ENCODE measurements at regions not wholly inside any gene's neighbourhood (a gene's known extent, or its start where the extent isn't known, plus 50 kb on each side); places are given as distances from the start of the nearest gene placed in this dataset.

GRCh38 chr4:115310641-115311040 is 197.2 kb upstream of the NDST4 start:
- no peak for TF ChIP-seq CTCF (IDR thresholded peaks at IDR 0.05; ENCODE audit: insufficient read depth in 1 of 2, low read depth in 1 of 2, low read length in 1 of 2, severe bottlenecking in 1 of 2, unreplicated experiment in 1 of 2)
- Mint-ChIP-seq H3K4me1 (ENCODE audit: low read depth, unreplicated experiment) (no peaks in the 10 kb centered on the region), H3K36me3 (ENCODE audit: insufficient read depth, unreplicated experiment) (no peaks in the 10 kb centered on the region), H3K27me3 (ENCODE audit: insufficient read depth, unreplicated experiment) (peaks cover 4% of the 10 kb centered on the region), H3K9me3 (ENCODE audit: unreplicated experiment) (no peaks in the 10 kb centered on the region), H3K27ac (ENCODE audit: unreplicated experiment) (no peak overlapping the region), H3K4me3 (ENCODE audit: unreplicated experiment) (no peak overlapping the region)
- Histone ChIP-seq H3K27me3 (replicated peaks; ENCODE audit: control insufficient read depth, insufficient read depth, low read length) (no peaks in the 10 kb centered on the region), H3K4me3 (ENCODE audit: low read depth, low read length) (no peak overlapping the region), H3K4me1 (no peaks in the 10 kb centered on the region), H3K9me3 (no peaks in the 10 kb centered on the region), H3K36me3 (ENCODE audit: control insufficient read depth, insufficient read depth, low read length) (no peaks in the 10 kb centered on the region)
- ChIA-PET CTCF (no interaction called here), POLR2A (no interaction called here)
- DNase-seq, result no peak
- BruUV-seq (replicated peaks), result no TSS peak
- intact Hi-C loops (cut with micrococcal nuclease; ENCODE audit: unreplicated experiment), result no loop called here

- POLR2A ChIA-PET, result no interaction called here
- Histone ChIP-seq H3K4me3 (ENCODE audit: low read depth, low read length) (no peak overlapping the region), H3K9me3 (no peaks in the 10 kb centered on the region), H3K27me3 (replicated peaks; ENCODE audit: control insufficient read depth, insufficient read depth, low read length) (no peaks in the 10 kb centered on the region), H3K4me1 (no peaks in the 10 kb centered on the region), H3K36me3 (ENCODE audit: control insufficient read depth, insufficient read depth, low read length) (no peaks in the 10 kb centered on the region)
- Mint-ChIP-seq H3K27ac (ENCODE audit: unreplicated experiment) (no peak overlapping the region), H3K36me3 (ENCODE audit: insufficient read depth, unreplicated experiment) (no peaks in the 10 kb centered on the region), H3K9me3 (ENCODE audit: unreplicated experiment) (no peaks in the 10 kb centered on the region), H3K4me3 (ENCODE audit: unreplicated experiment) (no peak overlapping the region), H3K4me1 (ENCODE audit: low read depth, unreplicated experiment) (no peaks in the 10 kb centered on the region), H3K27me3 (ENCODE audit: insufficient read depth, unreplicated experiment) (peaks cover 3% of the 10 kb centered on the region)
- no peak for TF ChIP-seq CTCF (IDR thresholded peaks at IDR 0.05; ENCODE audit: insufficient read depth in 1 of 2, low read depth in 1 of 2, low read length in 1 of 2, severe bottlenecking in 1 of 2, unreplicated experiment in 1 of 2)
- DNase-seq, result no peak
- CTCF ChIA-PET, result no interaction called here
- intact Hi-C loops (cut with micrococcal nuclease; ENCODE audit: unreplicated experiment), result no loop called here
- BruUV-seq (replicated peaks), result no TSS peak
These were observed 181.3 kb upstream of the NDST4 start for GRCh38 chr4:115294717-115295116.

- Histone ChIP-seq H3K9me3 (no peaks in the 10 kb centered on the region), H3K36me3 (ENCODE audit: control insufficient read depth, insufficient read depth, low read length) (no peaks in the 10 kb centered on the region), H3K27me3 (replicated peaks; ENCODE audit: control insufficient read depth, insufficient read depth, low read length) (no peaks in the 10 kb centered on the region), H3K4me1 (no peaks in the 10 kb centered on the region), H3K4me3 (ENCODE audit: low read depth, low read length) (no peak overlapping the region)
- Mint-ChIP-seq H3K27ac (ENCODE audit: unreplicated experiment) (no peak overlapping the region), H3K9me3 (ENCODE audit: unreplicated experiment) (no peaks in the 10 kb centered on the region), H3K27me3 (ENCODE audit: insufficient read depth, unreplicated experiment) (peaks cover 3% of the 10 kb centered on the region), H3K4me1 (ENCODE audit: low read depth, unreplicated experiment) (no peaks in the 10 kb centered on the region), H3K4me3 (ENCODE audit: unreplicated experiment) (no peak overlapping the region), H3K36me3 (ENCODE audit: insufficient read depth, unreplicated experiment) (no peaks in the 10 kb centered on the region)
- ChIA-PET POLR2A (no interaction called here), CTCF (no interaction called here)
- intact Hi-C loops (cut with micrococcal nuclease; ENCODE audit: unreplicated experiment), result no loop called here
- no peak for TF ChIP-seq CTCF (IDR thresholded peaks at IDR 0.05; ENCODE audit: insufficient read depth in 1 of 2, low read depth in 1 of 2, low read length in 1 of 2, severe bottlenecking in 1 of 2, unreplicated experiment in 1 of 2)
- DNase-seq, result no peak
- no TSS peak for BruUV-seq (replicated peaks)
These were observed 179.7 kb upstream of the NDST4 start for GRCh38 chr4:115293093-115293462.
